Neural cell (in vitro differentiated cells): ENCODE measurements at regions not wholly inside any gene's neighbourhood (a gene's known extent, or its start where the extent isn't known, plus 50 kb on each side); places are given as distances from the start of the nearest gene placed in this dataset.

Source experiments
- EP300 ChIP-seq: fragments of 450-650 bp; conservative IDR thresholded peaks from 2 replicates; pipeline ENCODE4 v1.6.1; 2014; ENCODE audit warnings: antibody characterized with exemption, mild to moderate bottlenecking, moderate library complexity; ENCODE audit not compliant: poor library complexity, severe bottlenecking
- EZH2 ChIP-seq: fragments of 200-600, 300-800 bp; shearing (Covaris generic), sonication (generic); IDR thresholded peaks from 2 replicates; pipeline ENCODE4 v1.6.1; 2014; ENCODE audit warnings: antibody characterized with exemption, low read length, borderline replicate concordance, mild to moderate bottlenecking; ENCODE audit not compliant: insufficient read depth, poor library complexity, severe bottlenecking
- POLR2AphosphoS5 ChIP-seq: IDR thresholded peaks from 2 replicates; pipeline ENCODE4 v1.6.1; 2012
- RAD21 ChIP-seq: fragments of 450-650 bp; conservative IDR thresholded peaks from 2 replicates; pipeline ENCODE4 v1.6.1; 2014; ENCODE audit warnings: antibody characterized with exemption, mild to moderate bottlenecking, moderate library complexity

GRCh38 chr3:29128001-29128400, 152.9 kb upstream of the RBMS3 start:
- no peak for TF ChIP-seq EP300
- TF ChIP-seq POLR2AphosphoS5 = no peak
- no peak for TF ChIP-seq EZH2
- TF ChIP-seq RAD21 = no peak
